NCI-H1105 (cell line): ENCODE measurements at regions not wholly inside any gene's neighbourhood (a gene's known extent, or its start where the extent isn't known, plus 50 kb on each side); places are given as distances from the start of the nearest gene placed in this dataset.
"Not testable (repeated sequence)": the region's sequence is repeated elsewhere in the genome, so short reads cannot be mapped to it uniquely, and the experiment has no call there.

Experiments used
- DNase-seq: peaks from one replicate; lab custom pipeline; 2025; lab: John Stamatoyannopoulos, UW

DNA sequence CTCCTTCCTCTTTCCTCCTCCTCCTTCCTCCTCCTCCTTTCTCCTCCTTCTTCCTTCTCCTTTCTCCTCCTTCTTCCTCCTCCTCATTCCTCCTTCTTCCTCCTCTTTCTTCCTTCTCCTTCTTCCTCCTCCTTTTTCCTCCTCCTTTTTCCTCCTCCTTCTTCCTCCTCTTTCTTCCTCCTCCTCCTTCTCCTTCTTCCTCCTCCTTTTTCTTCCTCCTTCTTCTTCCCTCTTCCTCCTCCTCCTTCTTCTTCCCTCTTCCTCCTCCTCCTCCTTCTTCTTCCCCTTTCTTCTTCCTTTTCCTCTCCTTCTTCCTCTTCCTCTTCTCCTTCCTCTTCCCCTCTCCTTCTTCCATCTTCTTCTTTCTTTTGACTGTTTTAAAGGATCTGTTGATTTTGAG lies 538.8 kb downstream of the TMEM38B start:
- no peak for DNase-seq

DNA sequence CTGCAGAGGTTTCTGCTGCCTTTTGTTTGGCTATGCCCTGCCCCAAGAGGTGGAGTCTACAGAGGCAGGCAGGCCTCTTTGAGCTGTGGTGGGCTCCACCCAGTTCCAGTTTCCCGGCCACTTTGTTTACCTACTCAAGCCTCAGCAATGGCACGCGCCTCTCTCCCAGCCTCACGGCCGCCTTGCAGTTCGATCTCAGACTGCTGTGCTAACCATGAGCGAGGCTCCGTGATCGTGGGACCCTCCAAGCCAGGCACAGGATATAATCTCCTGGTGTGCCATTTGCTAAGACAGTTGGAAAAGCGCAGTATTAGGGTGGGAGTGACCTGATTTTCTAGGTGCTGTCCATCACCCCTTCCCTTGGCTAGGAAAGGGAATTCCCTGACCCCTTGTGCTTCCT lies 566.6 kb downstream of the TMEM38B start:
- DNase-seq = not testable (repeated sequence)

DNA sequence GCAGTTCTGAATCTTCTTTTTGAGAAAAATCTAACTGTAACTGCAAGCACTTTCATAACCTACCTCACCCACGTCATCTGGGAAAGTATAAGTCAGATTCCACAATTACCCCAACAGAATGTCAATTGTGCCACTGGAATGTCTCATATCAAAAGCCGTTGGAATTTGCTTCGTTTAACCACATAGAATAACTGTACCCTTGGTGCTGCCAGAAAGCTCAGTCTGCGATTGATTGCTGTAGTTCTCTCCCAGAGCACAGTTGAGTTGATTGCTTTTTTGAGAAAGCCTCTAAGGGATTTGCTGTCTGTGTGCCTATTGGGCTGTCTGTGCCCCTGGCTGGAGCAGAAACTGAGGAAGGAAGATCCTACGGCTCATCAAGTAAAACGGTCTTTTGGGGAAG lies 583.6 kb downstream of the TMEM38B start:
- no peak for DNase-seq

DNA sequence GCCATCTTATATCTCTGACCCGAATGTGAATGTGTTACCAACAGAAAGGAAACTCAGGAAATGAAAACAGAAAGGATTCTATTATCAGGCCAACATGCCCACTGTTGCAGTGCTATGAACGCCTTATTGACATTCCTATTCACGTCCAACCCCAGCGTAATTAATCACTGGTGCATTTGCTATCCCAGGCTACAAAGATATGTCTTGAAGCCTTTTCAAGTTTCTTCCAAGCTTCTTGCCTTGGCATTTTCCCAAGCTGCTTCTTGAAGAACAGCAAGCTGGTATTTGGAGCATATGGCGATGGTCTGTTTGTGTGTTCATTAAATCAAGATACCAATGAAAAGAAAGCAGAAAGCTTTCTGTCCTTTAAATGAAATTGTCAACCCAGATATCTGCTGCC lies 579.2 kb upstream of the ZNF462 start:
- no peak for DNase-seq

DNA sequence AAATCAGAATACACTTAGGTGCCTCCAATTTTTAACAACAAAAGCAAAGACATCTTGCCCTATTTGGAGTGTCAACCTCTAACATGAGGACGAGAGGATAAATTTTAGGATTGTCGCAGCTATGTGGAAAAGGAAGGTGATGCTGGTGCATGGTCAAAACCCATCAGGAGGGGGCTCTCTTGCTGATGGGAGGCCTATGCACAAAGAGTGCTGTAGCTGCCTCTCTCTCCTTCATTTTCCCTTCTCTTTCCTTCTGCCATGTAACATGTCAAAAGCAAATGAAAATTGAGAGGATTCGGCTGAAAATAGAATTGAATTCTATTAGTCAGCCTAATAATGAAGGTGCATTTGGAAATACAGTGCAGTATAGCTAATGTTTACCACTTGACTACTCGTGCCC lies 578.7 kb upstream of the ZNF462 start:
- DNase-seq = no peak

DNA sequence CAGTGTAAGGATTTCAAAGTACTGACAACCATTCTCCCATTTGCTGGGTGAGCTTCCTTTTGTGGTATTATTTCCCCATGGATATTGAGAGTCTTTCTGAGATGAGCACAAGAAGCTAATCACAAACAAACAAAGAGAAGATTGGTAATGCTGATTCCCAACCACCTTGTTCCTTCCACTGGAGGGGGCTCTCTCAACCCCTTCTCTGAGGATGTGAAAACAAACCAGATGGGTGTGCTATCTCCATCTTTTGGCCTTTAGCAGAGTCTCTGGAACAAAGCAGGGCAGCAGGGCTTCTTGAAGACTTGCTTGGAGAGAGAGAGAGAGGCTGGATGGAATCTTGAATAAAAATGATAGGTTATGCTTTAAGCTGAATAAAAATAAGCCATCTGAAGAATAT lies 576.7 kb upstream of the ZNF462 start:
- no peak for DNase-seq

DNA sequence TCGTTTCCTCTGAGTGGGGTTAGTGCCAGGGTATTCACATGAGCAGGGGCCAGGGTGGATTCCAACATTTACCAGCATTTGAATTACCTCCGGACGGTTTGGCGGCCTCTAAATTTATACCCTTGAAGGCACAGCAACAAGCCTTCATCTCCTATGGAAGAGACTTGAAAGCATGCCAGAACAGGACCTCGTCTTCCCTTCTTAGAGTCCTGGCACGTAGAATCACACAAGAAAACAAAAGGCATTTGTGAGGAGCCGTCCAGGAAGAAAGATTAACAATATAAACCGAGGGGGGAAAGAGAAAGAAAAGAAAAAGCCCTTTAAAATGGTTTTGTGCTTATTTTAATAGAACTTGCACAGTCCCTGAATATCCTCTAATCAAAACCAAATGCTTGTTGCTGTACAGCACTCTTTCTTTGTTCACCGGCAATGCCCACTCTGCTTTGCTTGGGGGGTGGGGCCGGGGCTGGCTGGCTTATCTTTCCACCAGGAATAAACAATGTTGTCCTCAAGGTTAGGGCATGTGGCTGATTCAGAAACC lies 575.8 kb upstream of the ZNF462 start:
- DNase-seq = no peak

DNA sequence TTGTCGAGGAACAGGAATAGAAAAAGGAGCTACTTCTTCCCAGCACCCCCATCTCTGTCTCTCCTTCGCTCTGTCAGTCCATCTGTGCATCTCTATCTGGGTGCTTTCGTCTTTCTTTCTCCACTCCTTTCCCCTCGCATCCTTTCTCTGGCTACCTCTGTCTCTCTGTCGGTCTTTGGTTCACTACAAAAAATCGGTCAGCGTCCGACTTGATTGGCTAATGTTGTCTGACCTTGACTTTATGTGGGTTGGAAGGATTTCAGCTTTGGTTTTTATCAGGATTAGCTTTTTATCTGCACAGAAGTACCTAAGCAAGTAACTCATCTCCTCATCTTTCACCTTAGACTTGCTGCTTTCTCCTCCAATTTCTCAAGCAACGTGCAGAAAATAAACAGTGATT lies 575.2 kb upstream of the ZNF462 start:
- no peak for DNase-seq

DNA sequence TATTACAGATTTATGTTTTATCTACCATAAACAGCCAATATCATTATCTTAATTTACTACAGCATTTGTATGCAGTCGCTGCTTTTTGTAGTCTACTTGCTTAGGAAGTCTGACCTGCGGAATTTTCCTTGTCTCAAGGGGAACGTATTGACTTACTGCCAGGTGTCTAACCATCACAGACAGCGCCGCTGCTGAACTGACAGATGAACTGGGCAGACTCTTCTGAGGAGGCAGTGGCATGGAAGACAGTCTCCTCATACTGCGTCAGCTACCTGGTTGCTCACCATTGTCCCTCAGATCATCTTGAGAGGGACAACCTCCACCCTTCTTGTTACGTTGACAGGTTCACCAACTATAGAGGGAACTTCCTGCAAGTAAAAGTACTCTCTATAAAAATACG lies 574.3 kb upstream of the ZNF462 start:
- DNase-seq = no peak

DNA sequence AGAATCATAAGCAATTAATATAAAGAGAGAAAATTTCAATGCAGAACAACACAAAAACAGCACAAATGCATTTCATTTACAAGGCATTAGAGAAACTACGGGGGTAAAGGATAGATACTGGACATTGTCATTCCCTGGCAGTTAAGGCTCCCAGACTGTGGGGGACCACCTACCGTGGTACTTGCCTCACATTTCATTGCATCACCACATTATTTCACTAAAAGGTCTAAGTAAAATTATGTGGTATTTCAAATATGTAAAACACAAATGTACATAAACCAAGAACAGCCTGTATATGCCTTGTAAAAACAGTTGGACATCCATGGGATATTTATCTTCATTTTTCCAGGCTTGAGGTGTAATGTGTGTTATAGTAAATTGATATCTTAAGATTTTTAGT lies 571.2 kb upstream of the ZNF462 start:
- DNase-seq = no peak

DNA sequence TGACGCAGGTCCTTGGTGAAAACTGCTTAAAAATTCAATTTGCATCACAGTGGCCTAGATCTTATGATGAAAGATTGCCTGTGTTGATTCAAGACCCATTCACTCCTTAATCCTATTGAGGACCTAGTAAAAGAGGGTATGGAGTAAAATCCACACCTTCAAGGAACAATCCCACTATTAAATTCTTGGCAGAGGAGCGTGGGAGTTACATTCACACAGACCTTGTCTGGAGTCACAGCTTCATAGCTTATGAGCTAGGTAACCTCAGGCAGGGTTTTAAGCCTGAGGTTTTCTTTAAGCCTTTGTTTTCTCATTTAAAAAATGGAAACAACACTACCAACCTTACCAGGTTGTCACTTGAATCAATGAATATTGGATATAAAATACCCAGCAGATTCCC lies 566.5 kb upstream of the ZNF462 start:
- DNase-seq = no peak

DNA sequence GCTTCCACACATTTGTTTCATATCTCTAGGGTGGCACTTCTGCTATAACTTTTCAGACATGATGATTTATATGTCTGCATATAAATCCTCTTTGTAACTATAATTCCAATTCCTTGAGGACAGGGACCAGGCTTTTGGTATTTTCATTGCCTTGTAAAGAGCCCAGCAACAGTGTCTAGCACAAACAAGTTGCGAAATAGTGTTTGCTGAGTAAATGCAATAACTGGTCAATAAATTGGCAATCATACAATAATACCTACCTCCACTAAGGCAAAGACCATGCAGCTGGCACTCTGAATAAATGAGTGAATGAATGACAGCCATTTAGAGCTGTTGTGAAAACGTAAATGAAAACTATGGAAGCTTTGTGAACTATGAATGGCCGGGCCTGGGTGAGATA lies 564.0 kb upstream of the ZNF462 start:
- no peak for DNase-seq

DNA sequence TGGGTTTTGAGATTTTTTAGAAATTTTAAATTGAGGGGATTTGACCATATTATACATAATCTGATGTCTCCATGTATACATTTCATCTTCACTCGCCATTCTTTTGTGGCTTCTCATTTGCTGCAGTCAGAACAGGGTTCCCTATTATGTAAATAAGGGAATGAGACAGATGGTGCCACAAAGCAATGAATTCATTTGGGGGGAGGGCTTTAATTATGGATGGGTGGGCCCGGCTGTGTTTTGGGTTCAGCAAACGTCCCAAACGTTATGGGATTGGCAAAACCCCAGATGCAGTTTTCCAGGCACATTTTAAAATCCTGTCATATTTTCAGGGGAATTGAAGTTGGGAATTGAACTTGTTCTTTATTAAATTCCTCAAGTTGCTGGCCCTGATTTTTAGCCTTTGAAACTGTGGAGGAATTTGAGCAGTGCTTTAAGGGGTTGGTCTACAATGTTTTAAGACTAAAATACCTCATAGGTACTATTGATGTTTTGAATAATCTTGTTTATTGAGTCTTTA lies 558.5 kb upstream of the ZNF462 start:
- no peak for DNase-seq

DNA sequence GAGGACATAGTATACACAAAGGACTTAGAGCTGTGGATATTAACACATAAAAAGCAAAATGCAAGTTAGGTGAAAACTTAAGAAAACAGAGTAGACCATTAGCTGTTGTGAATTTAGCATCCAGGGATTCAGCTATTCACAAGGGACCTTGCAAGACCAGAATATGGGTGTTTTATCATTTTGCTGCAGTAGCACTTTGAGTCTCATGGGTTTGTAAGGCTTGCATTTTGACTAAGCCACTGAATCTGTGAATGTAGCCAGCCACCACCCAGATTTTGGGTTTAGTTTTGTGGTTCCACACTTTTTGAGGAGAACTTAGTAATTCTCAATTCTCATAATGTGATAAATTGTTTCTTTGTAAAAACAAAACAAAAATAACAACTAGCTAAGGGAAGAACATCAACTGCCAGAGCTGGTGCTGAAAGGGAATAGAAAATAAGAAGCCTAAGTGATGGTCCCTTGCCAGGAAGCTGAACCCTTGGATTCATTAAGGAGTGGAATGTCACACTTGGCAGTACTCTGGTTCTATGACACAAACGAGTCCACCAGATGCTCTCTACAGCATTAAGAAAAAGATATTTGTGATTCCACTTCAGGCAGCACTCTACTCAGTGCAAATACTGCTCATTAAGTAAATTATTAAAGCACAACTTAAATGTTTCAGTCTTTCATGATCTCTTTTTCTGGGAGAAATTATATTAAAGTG lies 557.4 kb upstream of the ZNF462 start:
- no peak for DNase-seq

DNA sequence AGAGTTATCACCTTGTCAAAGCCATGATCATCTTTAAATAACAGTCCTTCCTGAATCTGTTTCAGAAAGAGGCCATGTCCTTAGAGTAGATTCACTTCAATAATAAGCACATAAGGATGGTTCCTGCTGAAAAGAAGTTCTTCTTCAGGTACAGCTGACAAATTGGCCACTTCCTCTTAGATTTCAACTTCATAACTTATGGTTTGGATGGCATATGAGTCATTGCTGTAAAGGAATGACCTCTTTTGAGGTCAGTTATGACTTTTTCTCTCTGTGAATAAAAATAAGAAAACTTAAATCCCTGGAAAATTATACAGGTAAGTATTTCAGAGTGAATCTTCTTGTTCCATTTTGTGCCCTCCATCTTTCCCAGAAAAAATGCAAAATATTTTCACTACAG lies 555.3 kb upstream of the ZNF462 start:
- DNase-seq = no peak

DNA sequence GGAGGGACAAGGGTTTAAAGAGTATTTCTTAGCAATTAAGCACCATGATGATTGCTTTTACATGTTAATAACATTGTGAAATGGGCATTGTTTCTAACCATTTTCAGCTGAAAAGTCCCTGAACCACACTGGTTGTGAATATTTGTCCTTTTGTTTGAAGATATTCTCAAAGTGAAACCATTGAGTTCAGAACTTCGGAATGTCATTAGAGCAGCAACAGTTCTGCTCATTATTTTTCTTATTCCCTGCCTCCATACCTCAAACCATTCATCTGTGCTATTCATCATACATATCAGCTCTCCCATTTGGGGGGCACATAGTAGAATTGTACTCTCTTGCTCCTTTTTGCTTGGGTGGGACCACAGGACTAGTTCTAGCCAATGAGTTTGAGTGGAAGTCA lies 553.0 kb upstream of the ZNF462 start:
- DNase-seq = no peak

DNA sequence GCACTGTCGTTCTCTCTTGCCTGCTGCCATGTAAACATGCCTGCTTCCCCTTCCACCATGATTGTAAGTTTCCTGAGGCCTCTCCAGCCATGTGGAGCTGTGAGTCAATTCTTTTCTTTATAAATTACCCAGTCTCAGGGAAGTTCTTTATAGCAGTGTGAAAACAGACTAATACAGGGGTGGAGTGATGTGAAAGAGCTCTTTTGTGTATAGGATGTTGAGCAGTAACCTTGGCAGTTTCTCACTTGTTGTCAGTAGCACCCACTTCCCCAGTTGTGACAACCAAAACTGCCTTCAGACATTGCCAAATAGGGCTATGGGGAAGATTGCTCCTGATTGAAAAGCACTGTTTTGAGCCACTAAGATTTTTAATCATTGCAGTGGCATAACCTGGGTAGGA lies 552.2 kb upstream of the ZNF462 start:
- DNase-seq = no peak

DNA sequence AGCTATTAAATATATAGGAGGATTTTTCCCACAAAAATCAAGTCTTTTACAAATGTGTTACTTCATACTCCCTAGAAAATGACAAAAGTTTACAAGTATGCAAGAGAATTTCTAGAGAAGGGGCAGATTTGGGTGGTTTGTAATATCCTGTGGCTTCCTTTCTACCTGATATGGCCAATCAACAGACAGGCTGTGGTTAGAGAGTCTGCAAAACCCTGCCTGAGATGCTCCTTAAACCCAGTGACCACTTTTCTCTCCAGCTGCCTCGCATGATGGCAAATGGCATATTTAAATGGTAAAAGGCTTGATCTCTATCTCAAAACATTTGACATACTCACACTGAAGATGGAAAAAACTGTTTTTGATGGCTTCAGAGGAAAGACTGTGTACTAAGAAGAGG lies 550.1 kb upstream of the ZNF462 start:
- DNase-seq = no peak

DNA sequence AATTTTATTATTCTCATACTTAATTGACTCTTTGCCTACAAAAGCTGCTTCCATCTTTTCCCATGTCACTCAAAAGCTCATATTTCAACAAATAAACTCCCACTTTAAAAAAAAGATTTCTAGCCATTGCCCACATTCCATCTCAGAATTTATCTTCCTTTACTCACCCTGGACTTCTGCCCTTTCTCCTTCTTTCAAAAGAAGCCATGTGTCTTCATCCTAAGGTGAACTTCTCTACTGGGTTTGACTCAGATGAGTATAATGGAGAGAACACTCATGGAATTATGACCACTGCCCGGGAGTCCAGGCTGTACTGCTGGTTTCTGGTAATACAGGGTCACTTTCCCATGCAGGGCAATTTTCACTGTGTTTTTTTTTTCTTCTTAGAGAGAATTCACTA lies 548.5 kb upstream of the ZNF462 start:
- DNase-seq = no peak

DNA sequence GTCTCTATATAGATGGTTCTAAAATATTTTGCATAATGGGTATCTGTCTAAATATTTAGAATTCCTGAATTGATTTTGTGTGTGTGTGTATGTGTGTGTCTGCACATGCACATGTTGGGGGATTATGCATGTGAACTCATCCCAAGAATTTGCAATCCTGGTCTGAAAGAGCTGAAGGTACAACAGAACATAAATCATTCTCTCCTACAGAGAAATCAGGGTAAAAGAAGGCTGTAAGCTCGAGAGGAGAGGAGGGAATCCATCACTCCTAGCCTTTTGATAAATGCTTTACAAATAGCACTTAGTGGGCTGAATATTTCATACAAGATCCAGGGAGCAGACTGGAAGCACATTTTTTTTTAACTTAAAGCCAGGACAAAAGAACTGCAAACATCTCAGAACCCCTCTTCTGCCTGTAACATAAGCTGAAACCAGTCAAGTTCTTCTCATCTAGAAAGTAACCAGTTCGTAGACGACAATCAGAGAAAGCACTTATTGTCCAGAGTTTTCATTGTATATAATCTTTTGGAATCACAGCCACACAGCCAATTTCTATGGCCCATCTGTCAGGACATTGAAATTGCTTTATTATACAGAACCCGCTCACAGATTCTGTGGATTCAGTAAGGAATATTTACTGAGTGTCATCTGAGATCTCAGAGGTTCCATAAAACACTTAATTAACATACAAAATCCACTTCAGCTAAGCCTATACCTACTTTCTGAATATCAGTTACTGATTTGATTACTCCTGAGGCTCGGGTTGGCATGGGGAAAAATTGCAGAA lies 541.4 kb upstream of the ZNF462 start:
- peak; percentile 11 for DNase-seq

DNA sequence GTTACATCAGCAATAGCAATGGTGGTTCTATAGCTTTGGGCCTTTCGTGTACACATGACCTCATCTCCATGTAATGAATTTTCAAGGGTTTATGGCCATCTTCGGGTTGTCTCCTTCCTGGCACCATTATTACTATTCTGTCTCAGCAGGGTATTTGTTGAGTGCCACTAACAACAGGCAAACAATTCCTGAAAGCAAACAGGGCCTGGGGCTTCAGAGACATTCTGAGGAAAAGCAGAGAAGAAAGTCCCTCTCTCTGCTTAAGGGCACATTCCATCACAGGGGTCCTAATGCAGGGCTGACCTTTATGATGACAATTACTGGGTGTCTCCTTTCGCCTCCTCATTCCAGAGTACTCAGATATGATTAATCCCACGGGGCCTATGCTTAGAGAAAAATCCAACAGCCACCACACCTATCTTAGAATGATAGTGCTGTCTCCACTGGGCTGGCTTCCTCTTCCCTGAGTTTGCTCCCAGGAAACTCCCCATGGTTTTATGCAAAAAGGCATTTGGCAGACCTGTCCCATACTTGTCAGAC lies 540.2 kb upstream of the ZNF462 start:
- no peak for DNase-seq

DNA sequence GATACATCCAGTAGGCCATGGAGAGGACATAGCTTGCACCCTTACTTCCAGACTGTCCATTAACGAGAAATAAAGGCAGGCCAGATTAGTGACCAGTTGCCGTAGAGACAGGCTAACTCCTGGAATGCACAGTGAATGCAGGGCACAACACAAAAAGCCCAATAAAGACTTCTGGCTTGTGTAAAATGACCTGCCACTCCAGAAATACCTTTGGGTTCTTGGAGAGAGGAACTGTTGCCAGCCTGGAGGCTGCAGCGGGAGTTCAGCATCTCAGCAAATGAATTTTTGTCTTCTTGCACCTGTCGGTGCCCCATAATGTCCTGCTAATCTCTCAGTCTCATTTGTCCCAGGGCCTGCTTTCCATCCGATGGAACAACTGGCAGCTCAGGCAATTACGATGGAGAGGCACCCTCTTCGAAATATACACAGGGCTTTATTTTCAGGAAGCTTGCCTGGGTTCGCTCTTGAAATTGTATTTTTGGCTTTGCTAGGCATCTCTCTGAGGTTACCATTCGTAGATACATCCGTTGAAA lies 538.8 kb upstream of the ZNF462 start:
- no peak for DNase-seq
